K562 (cell line): ENCODE measurements at regions not wholly inside any gene's neighbourhood (a gene's known extent, or its start where the extent isn't known, plus 50 kb on each side); places are given as distances from the start of the nearest gene placed in this dataset.

Experiments
- ATAC-seq: fragments of 200-7000 bp; cut with Tn5 transposase; 3 replicates; pipeline ENCODE4 v1.9.1; 2020; ENCODE audit warnings: moderate library complexity
- BruUV-seq: library from RNA; stranded (reverse); fragments of 400-500 nt; replicated peaks from 2 replicates; lab custom pipeline; 2021; lab: Mats Ljungman, UMichigan
- CTCF ChIA-PET: fragments of 300-600 bp; formaldehyde crosslinking; extraction: SDS; loops from one replicate; lab custom pipeline; 2021; ENCODE audit warnings: low intra/inter-chr PET ratio; lab: Yijun Ruan, JAX
- POLR2A ChIA-PET: fragments of 300-600, 350-650 bp; sonication (Branson Sonifier 250); formaldehyde crosslinking; extraction: SDS; loops from one replicate; lab custom pipeline; 2021; ENCODE audit warnings: antibody characterized with exemption, inconsistent platforms; lab: Yijun Ruan, JAX
- DNase-seq, 4 experiments: peaks; one replicate each; pipeline versions ENCODE4 v3.0.0 to v3.0.0-alpha.2; 2011 to 2018; ENCODE audit warnings: low spot score in 3 of 4, mixed read lengths in 3 of 4; ENCODE audit errors: extremely low read depth in 1 of 4
- FAIRE-seq: peaks from 2 replicates; lab custom pipeline; 2011; peaks lifted over from hg19 to GRCh38; lab: Jason Lieb, UNC
- H2AFZ ChIP-seq: 2 replicates; pipeline ENCODE4 v1.6.0; 2011; ENCODE audit warnings: low read depth, low read length, control low read depth, inconsistent platforms
- H3K27ac ChIP-seq: fragments of 200-600 bp; 3 replicates; pipeline ENCODE4 v1.8.0; 2011; ENCODE audit warnings: low read depth, mild to moderate bottlenecking, control low read depth, inconsistent platforms, low read length, moderate library complexity, mixed read lengths; ENCODE audit errors: extremely low read depth
- H3K27me3 ChIP-seq, 2 experiments: fragments of 300-600 bp in 1 of 2; 2 replicates in 1 of 2; 3 replicates in 1 of 2; pipeline versions ENCODE4 v1.6.0 to v1.8.0; 2011; ENCODE audit warnings: inconsistent platforms in 2 of 2, low read length in 2 of 2, mild to moderate bottlenecking in 1 of 2, mixed read lengths in 1 of 2, moderate library complexity in 1 of 2; ENCODE audit not compliant: control insufficient read depth in 2 of 2, insufficient read depth in 2 of 2
- H3K36me3 ChIP-seq: fragments of 300-600 bp; 3 replicates; pipeline ENCODE4 v1.8.0; 2011; ENCODE audit warnings: mild to moderate bottlenecking, low read length, inconsistent platforms; ENCODE audit not compliant: control insufficient read depth, insufficient read depth
- H3K4me1 ChIP-seq, 2 experiments: fragments of 200-600 bp in 1 of 2; replicated peaks in 1 of 2; 2 replicates in 1 of 2; 3 replicates in 1 of 2; pipeline versions ENCODE4 v1.5.1 to v1.8.0; 2011; ENCODE audit warnings: inconsistent platforms in 2 of 2, low read length in 2 of 2, mild to moderate bottlenecking in 1 of 2, mixed read lengths in 1 of 2, moderate library complexity in 1 of 2; ENCODE audit not compliant: control insufficient read depth in 2 of 2, insufficient read depth in 2 of 2
- H3K4me2 ChIP-seq: 2 replicates; pipeline ENCODE4 v1.6.1; 2011; ENCODE audit warnings: low read length, control low read depth, inconsistent platforms, mixed read lengths; ENCODE audit not compliant: insufficient read depth
- H3K4me3 ChIP-seq: fragments of 200-600 bp; sonication (generic), shearing (Covaris generic); 2 replicates; pipeline ENCODE4 v1.5.1; 2016; ENCODE audit warnings: control low read depth, inconsistent platforms
- H3K79me2 ChIP-seq: fragments of 200-600 bp; 3 replicates; pipeline ENCODE4 v1.8.0; 2011; ENCODE audit warnings: low read length, inconsistent platforms; ENCODE audit not compliant: control insufficient read depth, insufficient read depth
- H3K9ac ChIP-seq, 2 experiments: 2 replicates each; pipeline versions ENCODE4 v1.6.0 to v1.6.1; 2011; ENCODE audit warnings: low read depth in 2 of 2, low read length in 2 of 2, control low read depth in 1 of 2, inconsistent platforms in 1 of 2, mild to moderate bottlenecking in 1 of 2, mixed read lengths in 1 of 2; ENCODE audit not compliant: insufficient read depth in 1 of 2
- H3K9me1 ChIP-seq: one replicate; pipeline ENCODE4 v1.6.0; 2011; ENCODE audit warnings: inconsistent platforms, mild to moderate bottlenecking, low read length, moderate library complexity; ENCODE audit not compliant: control insufficient read depth, insufficient read depth
- H3K9me3 ChIP-seq: replicated peaks from 2 replicates; pipeline ENCODE4 v1.5.1; 2011; ENCODE audit warnings: low read depth, low read length, inconsistent platforms; ENCODE audit not compliant: control insufficient read depth, insufficient read depth
- H4K20me1 ChIP-seq: replicated peaks from 2 replicates; pipeline ENCODE4 v1.6.1; 2011; ENCODE audit warnings: low read length, inconsistent platforms, mixed read lengths; ENCODE audit not compliant: control insufficient read depth, insufficient read depth
- CTCF ChIP-seq, 3 experiments: IDR thresholded peaks in 2 of 3; conservative IDR thresholded peaks in 1 of 3; 2 replicates each; pipeline ENCODE4 v1.5.1; 2011 to 2012; ENCODE audit warnings: low read length in 3 of 3, mild to moderate bottlenecking in 3 of 3, control low read depth in 2 of 3, improper control_type of control experiment in 1 of 3, inconsistent platforms in 1 of 3, low read depth in 1 of 3, mixed read lengths in 1 of 3, moderate library complexity in 1 of 3; ENCODE audit not compliant: insufficient read depth in 2 of 3
- EGR1 ChIP-seq: fragments of 450-650 bp; conservative IDR thresholded peaks from 2 replicates; pipeline ENCODE4 v1.6.1; 2017; ENCODE audit warnings: mild to moderate bottlenecking
- HIVEP1 ChIP-seq: fragments of 250-450 bp; sonication (Bioruptor Pico); IDR thresholded peaks from 2 replicates; pipeline ENCODE4 v1.4.0; 2020; ENCODE audit warnings: mild to moderate bottlenecking
- RAD21 ChIP-seq, 2 experiments: fragments of 250-450 bp in 1 of 2; fragments of 450-650 bp in 1 of 2; sonication (Bioruptor Pico) in 1 of 2; formaldehyde crosslinking in 1 of 2; IDR thresholded peaks in 1 of 2; conservative IDR thresholded peaks in 1 of 2; 2 replicates each; pipeline versions ENCODE4 v1.4.0 to v1.8.0; 2020 to 2022; ENCODE audit warnings: mild to moderate bottlenecking in 2 of 2, moderate library complexity in 1 of 2
- RREB1 ChIP-seq: fragments of 250-450 bp; sonication (Bioruptor Pico); IDR thresholded peaks from 2 replicates; pipeline ENCODE4 v1.4.0; 2020
- WGBS: fragments of 100-300 bp; shearing (Covaris generic); methylation state at CpG from one replicate; pipeline ENCODE4 v1.1.6; 2016; ENCODE audit warnings: low coverage, mixed read lengths; ENCODE audit not compliant: insufficient coverage; ENCODE audit errors: missing lambda C conversion rate; 5-methylcytosine and 5-hydroxymethylcytosine counted together
- in situ Hi-C: fragments of 300-500 bp; cut with MboI; formaldehyde crosslinking; loops from 4 replicates; pipeline ENCODE4 v1.15.0; 2018; ENCODE audit warnings: inconsistent platforms, mixed read lengths
- intact Hi-C: fragments of 100-400 bp; cut with micrococcal nuclease; formaldehyde crosslinking; loops from 2 replicates; pipeline ENCODE4 v1.14.2; 2022

- ATAC-seq (no peak), FAIRE-seq (no peak), DNase-seq (no peak)
- Histone ChIP-seq H3K9me3 (no peaks in the 10 kb centered on the region), H3K36me3 (no peaks in the 10 kb centered on the region), H3K9ac (no peak overlapping the region), H3K27ac (no peak overlapping the region), H3K4me2 (no peak overlapping the region), H3K79me2 (no peaks in the 10 kb centered on the region), H3K4me3 (no peak overlapping the region), H2AFZ (no peak overlapping the region), H3K4me1 (no peaks in the 10 kb centered on the region), H4K20me1 (no peaks in the 10 kb centered on the region), H3K9me1 (no peaks in the 10 kb centered on the region), H3K27me3 (no peaks in the 10 kb centered on the region)
- in situ Hi-C loops, result no loop called here
- no TSS peak for BruUV-seq
- ChIA-PET CTCF (no interaction called here), POLR2A (interaction anchor here (0.7 to 1.8 kb wide), 2 partner anchors 10 to 302 kb away, joined by 3 to 5 read pairs; no protein-coding TSS in a partner anchor)
- intact Hi-C loops, result no loop called here
- 0% methylated on average over 2 of the region's 2 CpGs for WGBS
- TF ChIP-seq EGR1, result no peak
Observed at GRCh38 chr2:223457301-223457700, 144.9 kb downstream of the SCG2 start.

- in situ Hi-C loops (no loop called here), intact Hi-C loops (loop anchor here (1.0 kb wide), 1 partner anchor 339 kb away; no protein-coding TSS in a partner anchor)
- no peak for ATAC-seq
- H4K20me1 ChIP-seq, result no peaks in the 10 kb centered on the region
- H3K36me3 ChIP-seq, result no peaks in the 10 kb centered on the region
- TF ChIP-seq CTCF (IDR thresholded peaks at IDR 0.05 in 2 of 3, conservative IDR thresholded peaks at IDR 0.05 in 1 of 3; ENCODE audit: insufficient read depth in 2 of 3, low read depth in 1 of 3, low read length in 3 of 3), result peak in 2 of 3 experiments; percentile 6 to 34; a peak in 2 of 6 replicates
- no peak for TF ChIP-seq RREB1 (CRISPR knock-in tag)
- TF ChIP-seq RAD21 (CRISPR knock-in tag; conservative IDR thresholded peaks at IDR 0.05 in 1 of 2, IDR thresholded peaks at IDR 0.05 in 1 of 2), result peak; percentile 35 to 42; a peak in 3 of 4 replicates
- TF ChIP-seq HIVEP1 (CRISPR knock-in tag), result no peak
- H3K27me3 ChIP-seq, result no peaks in the 10 kb centered on the region
- DNase-seq, result peak in 3 of 4 experiments; percentile 6 to 7 (median 6)
- no peak overlapping the region for H3K4me3 ChIP-seq
- H3K79me2 ChIP-seq, result no peaks in the 10 kb centered on the region
- CTCF ChIA-PET, result no interaction called here
- no TSS peak for BruUV-seq
- no peak overlapping the region for H2AFZ ChIP-seq
- no peaks in the 10 kb centered on the region for H3K4me1 ChIP-seq
- no peaks in the 10 kb centered on the region for H3K9me3 ChIP-seq
- no peaks in the 10 kb centered on the region for H3K9me1 ChIP-seq
- H3K4me2 ChIP-seq, result no peak overlapping the region
- 0% methylated on average over 4 of the region's 4 CpGs for WGBS
- no peak overlapping the region for H3K27ac ChIP-seq
- no peak overlapping the region for H3K9ac ChIP-seq
- POLR2A ChIA-PET, result no interaction called here
- no peak for FAIRE-seq
Observed at GRCh38 chr2:223459328-223459939, 142.7 kb downstream of the SCG2 start.
